ENCODE measurements at regions not wholly inside any gene's neighbourhood (a gene's known extent, or its start where the extent isn't known, plus 50 kb on each side); places are given as distances from the start of the nearest gene placed in this dataset.
A peak's percentile ranks its signal among the peaks of the same experiment; 100 is the strongest.

DNA sequence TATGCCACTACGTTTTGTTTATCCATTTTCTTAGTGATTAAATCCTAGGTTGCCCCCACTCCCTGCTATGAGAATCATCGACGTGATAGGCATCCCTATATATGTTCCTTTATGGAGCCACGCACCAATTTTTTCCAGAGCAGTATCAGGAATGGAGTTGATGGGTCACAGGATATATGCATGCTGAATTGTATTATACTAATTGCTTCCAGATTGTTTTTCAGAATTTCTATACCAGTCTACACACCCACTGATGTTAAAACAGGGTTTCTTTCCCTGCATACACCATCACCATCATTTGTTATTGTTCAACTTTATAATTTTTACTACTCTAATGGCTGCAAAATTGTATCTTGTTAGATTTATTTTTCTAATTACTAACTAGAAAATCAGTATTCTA is 100.1 kb upstream of the MRPS22 start:
- Histone ChIP-seq H3K36me3 (ENCODE audit: control insufficient read depth in 1 of 2, insufficient read depth in 2 of 2, low read length in 2 of 2) (no peaks in the 10 kb centered on the region), H3K27ac (ENCODE audit: low read depth, low read length) (no peak overlapping the region), H3K9me3 (ENCODE audit: insufficient read depth, low read depth, low read length) (no peaks in the 10 kb centered on the region), H3K27me3 (ENCODE audit: insufficient read depth, low read length) (no peaks in the 10 kb centered on the region), H3K4me3 (ENCODE audit: low read depth, low read length) (no peak overlapping the region), H4K8ac (ENCODE audit: low read depth, low read length) (no peak overlapping the region), H2AFZ (ENCODE audit: insufficient read depth, low read length, poor library complexity) (no peak overlapping the region), H3K9ac (ENCODE audit: low read length) (no peak overlapping the region), H3K4me2 (ENCODE audit: low read length) (no peak overlapping the region), H2BK120ac (ENCODE audit: insufficient read depth, low read length, poor library complexity) (no peak overlapping the region), H2AK5ac (ENCODE audit: low read length) (no peak overlapping the region), H4K12ac (ENCODE audit: low read depth, low read length) (no peak overlapping the region), H3K23ac (ENCODE audit: low read length) (no peak overlapping the region), H3K4me1 (ENCODE audit: control insufficient read depth in 1 of 2, insufficient read depth in 2 of 2, low read length in 2 of 2) (no peaks in the 10 kb centered on the region), H2BK5ac (ENCODE audit: low read depth, low read length, poor library complexity) (no peak overlapping the region), H3K14ac (ENCODE audit: low read length) (no peak overlapping the region), H2BK12ac (ENCODE audit: low read length) (no peak overlapping the region), H3K79me2 (ENCODE audit: control insufficient read depth, insufficient read depth, low read length, poor library complexity) (no peaks in the 10 kb centered on the region), H3K18ac (ENCODE audit: low read length) (no peak overlapping the region), H3K4ac (ENCODE audit: low read depth, low read length) (no peak overlapping the region), H3K79me1 (ENCODE audit: low read length) (no peaks in the 10 kb centered on the region), H4K91ac (ENCODE audit: low read depth, low read length) (no peak overlapping the region)
- no peak for DNase-seq
- no CpG with 5 or more reads among the region's 4 CpGs for WGBS (ENCODE audit: extremely low coverage, insufficient coverage, insufficient read length)

DNA sequence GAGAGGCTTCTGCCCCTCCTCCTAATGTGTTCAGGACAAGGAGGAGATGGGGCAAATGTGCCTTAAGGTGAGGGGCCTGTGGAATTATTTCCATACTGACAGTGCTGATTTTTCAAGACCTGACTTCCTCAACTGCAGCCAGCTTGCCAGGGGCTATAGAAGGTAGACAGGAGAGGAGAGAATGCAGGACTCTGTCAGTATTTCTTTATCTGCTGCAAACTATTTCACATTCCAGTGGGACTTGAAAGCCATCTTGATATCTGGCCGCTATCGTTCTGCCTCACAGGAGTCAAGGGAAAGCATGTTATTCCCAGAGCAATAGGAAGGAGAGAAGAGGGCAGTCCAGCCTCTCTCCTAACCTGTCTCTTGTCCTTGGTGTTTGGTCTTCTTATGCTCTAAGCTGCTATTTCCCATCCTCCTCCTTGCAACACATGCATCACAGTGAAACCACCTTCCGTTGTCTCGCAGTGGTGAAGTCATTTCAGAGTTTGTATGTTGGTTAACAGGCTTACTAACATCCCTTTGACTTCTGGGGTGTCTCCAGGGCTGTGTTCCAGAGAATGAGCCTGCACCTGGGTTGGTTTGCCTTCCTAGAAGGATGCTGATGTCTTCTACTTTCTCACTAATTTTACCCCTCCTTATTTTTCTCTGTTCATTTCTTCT is 95.1 kb upstream of the MRPS22 start:
- H2AK5ac ChIP-seq (ENCODE audit: low read length): no peak overlapping the region
- no peaks in the 10 kb centered on the region for H3K79me2 ChIP-seq (ENCODE audit: control insufficient read depth, insufficient read depth, low read length, poor library complexity)
- H3K79me1 ChIP-seq (ENCODE audit: low read length): no peaks in the 10 kb centered on the region
- H3K9me3 ChIP-seq (ENCODE audit: insufficient read depth, low read depth, low read length): no peaks in the 10 kb centered on the region
- no peak overlapping the region for H2BK120ac ChIP-seq (ENCODE audit: insufficient read depth, low read length, poor library complexity)
- no peaks in the 10 kb centered on the region for H3K4me1 ChIP-seq (ENCODE audit: control insufficient read depth in 1 of 2, insufficient read depth in 2 of 2, low read length in 2 of 2)
- no peak overlapping the region for H3K9ac ChIP-seq (ENCODE audit: low read length)
- DNase-seq: peak; percentile 6 to 71
- H3K27ac ChIP-seq (ENCODE audit: low read depth, low read length): no peak overlapping the region
- no peak overlapping the region for H2BK5ac ChIP-seq (ENCODE audit: low read depth, low read length, poor library complexity)
- no peak overlapping the region for H4K91ac ChIP-seq (ENCODE audit: low read depth, low read length)
- H3K23ac ChIP-seq (ENCODE audit: low read length): no peak overlapping the region
- no peak overlapping the region for H4K8ac ChIP-seq (ENCODE audit: low read depth, low read length)
- no peak overlapping the region for H4K12ac ChIP-seq (ENCODE audit: low read depth, low read length)
- no peak overlapping the region for H3K4me2 ChIP-seq (ENCODE audit: low read length)
- no peak overlapping the region for H3K14ac ChIP-seq (ENCODE audit: low read length)
- no peak overlapping the region for H3K18ac ChIP-seq (ENCODE audit: low read length)
- H2BK12ac ChIP-seq (ENCODE audit: low read length): no peak overlapping the region
- H3K27me3 ChIP-seq (ENCODE audit: insufficient read depth, low read length): no peaks in the 10 kb centered on the region
- H3K4me3 ChIP-seq (ENCODE audit: low read depth, low read length): no peak overlapping the region
- H3K4ac ChIP-seq (ENCODE audit: low read depth, low read length): no peak overlapping the region
- H3K36me3 ChIP-seq (ENCODE audit: control insufficient read depth in 1 of 2, insufficient read depth in 2 of 2, low read length in 2 of 2): no peaks in the 10 kb centered on the region
- WGBS (ENCODE audit: extremely low coverage, insufficient coverage, insufficient read length): no CpG with 5 or more reads among the region's 4 CpGs
- H2AFZ ChIP-seq (ENCODE audit: insufficient read depth, low read length, poor library complexity): no peak overlapping the region

- H3K36me3 ChIP-seq (ENCODE audit: control insufficient read depth in 1 of 2, insufficient read depth in 2 of 2, low read length in 2 of 2): no peaks in the 10 kb centered on the region
- H2BK120ac ChIP-seq (ENCODE audit: insufficient read depth, low read length, poor library complexity): no peak overlapping the region
- no peak overlapping the region for H4K12ac ChIP-seq (ENCODE audit: low read depth, low read length)
- no peak overlapping the region for H3K14ac ChIP-seq (ENCODE audit: low read length)
- H4K91ac ChIP-seq (ENCODE audit: low read depth, low read length): no peak overlapping the region
- no peak overlapping the region for H2AK5ac ChIP-seq (ENCODE audit: low read length)
- H3K27ac ChIP-seq (ENCODE audit: low read depth, low read length): no peak overlapping the region
- no peak overlapping the region for H4K8ac ChIP-seq (ENCODE audit: low read depth, low read length)
- no peaks in the 10 kb centered on the region for H3K79me2 ChIP-seq (ENCODE audit: control insufficient read depth, insufficient read depth, low read length, poor library complexity)
- no CpG with 5 or more reads among the region's 4 CpGs for WGBS (ENCODE audit: extremely low coverage, insufficient coverage, insufficient read length)
- H3K4me3 ChIP-seq (ENCODE audit: low read depth, low read length): no peak overlapping the region
- H3K79me1 ChIP-seq (ENCODE audit: low read length): no peaks in the 10 kb centered on the region
- H2AFZ ChIP-seq (ENCODE audit: insufficient read depth, low read length, poor library complexity): no peak overlapping the region
- H3K4me2 ChIP-seq (ENCODE audit: low read length): no peak overlapping the region
- no peak overlapping the region for H3K9ac ChIP-seq (ENCODE audit: low read length)
- no peak overlapping the region for H3K4ac ChIP-seq (ENCODE audit: low read depth, low read length)
- no peaks in the 10 kb centered on the region for H3K9me3 ChIP-seq (ENCODE audit: insufficient read depth, low read depth, low read length)
- DNase-seq: no peak
- H3K18ac ChIP-seq (ENCODE audit: low read length): no peak overlapping the region
- no peak overlapping the region for H2BK12ac ChIP-seq (ENCODE audit: low read length)
- H3K4me1 ChIP-seq (ENCODE audit: control insufficient read depth in 1 of 2, insufficient read depth in 2 of 2, low read length in 2 of 2): no peaks in the 10 kb centered on the region
- no peak overlapping the region for H2BK5ac ChIP-seq (ENCODE audit: low read depth, low read length, poor library complexity)
- H3K23ac ChIP-seq (ENCODE audit: low read length): no peak overlapping the region
- no peaks in the 10 kb centered on the region for H3K27me3 ChIP-seq (ENCODE audit: insufficient read depth, low read length)
These were observed 92.3 kb upstream of the MRPS22 start for GRCh38 chr3:139251529-139251928.

GRCh38 chr3:139252719-139253118 is 91.1 kb upstream of the MRPS22 start:
- Histone ChIP-seq H3K79me2 (ENCODE audit: control insufficient read depth, insufficient read depth, low read length, poor library complexity) (no peaks in the 10 kb centered on the region), H3K79me1 (ENCODE audit: low read length) (no peaks in the 10 kb centered on the region)
- no CpG with 5 or more reads among the region's 7 CpGs for WGBS (ENCODE audit: extremely low coverage, insufficient coverage, insufficient read length)

More at GRCh38 chr3:139252719-139253118, 91.1 kb upstream of the MRPS22 start:
- H3K4me3 ChIP-seq (ENCODE audit: low read depth, low read length): no peak overlapping the region
- no peak for DNase-seq
- no peak overlapping the region for H4K8ac ChIP-seq (ENCODE audit: low read depth, low read length)
- no peaks in the 10 kb centered on the region for H3K36me3 ChIP-seq (ENCODE audit: control insufficient read depth in 1 of 2, insufficient read depth in 2 of 2, low read length in 2 of 2)
- H3K9me3 ChIP-seq (ENCODE audit: insufficient read depth, low read depth, low read length): no peaks in the 10 kb centered on the region
- no peak overlapping the region for H3K14ac ChIP-seq (ENCODE audit: low read length)
- no peak overlapping the region for H2AFZ ChIP-seq (ENCODE audit: insufficient read depth, low read length, poor library complexity)
- no peak overlapping the region for H2BK12ac ChIP-seq (ENCODE audit: low read length)
- no peak overlapping the region for H2AK5ac ChIP-seq (ENCODE audit: low read length)
- no peak overlapping the region for H3K4ac ChIP-seq (ENCODE audit: low read depth, low read length)
- no peak overlapping the region for H3K18ac ChIP-seq (ENCODE audit: low read length)
- no peak overlapping the region for H2BK120ac ChIP-seq (ENCODE audit: insufficient read depth, low read length, poor library complexity)
- H3K27me3 ChIP-seq (ENCODE audit: insufficient read depth, low read length): no peaks in the 10 kb centered on the region
- no peak overlapping the region for H3K4me2 ChIP-seq (ENCODE audit: low read length)
- no peak overlapping the region for H4K91ac ChIP-seq (ENCODE audit: low read depth, low read length)
- H2BK5ac ChIP-seq (ENCODE audit: low read depth, low read length, poor library complexity): no peak overlapping the region
- no peak overlapping the region for H4K12ac ChIP-seq (ENCODE audit: low read depth, low read length)
- H3K27ac ChIP-seq (ENCODE audit: low read depth, low read length): no peak overlapping the region
- H3K9ac ChIP-seq (ENCODE audit: low read length): no peak overlapping the region
- H3K4me1 ChIP-seq (ENCODE audit: control insufficient read depth in 1 of 2, insufficient read depth in 2 of 2, low read length in 2 of 2): no peaks in the 10 kb centered on the region
- no peak overlapping the region for H3K23ac ChIP-seq (ENCODE audit: low read length)
